Naive thymus-derived CD4-positive, alpha-beta T cell (primary cell): ENCODE measurements at regions not wholly inside any gene's neighbourhood (a gene's known extent, or its start where the extent isn't known, plus 50 kb on each side); places are given as distances from the start of the nearest gene placed in this dataset.

Experiments used
- ATAC-seq: fragments of 150-1000 bp; cut with Tn5 transposase; 2 replicates; pipeline ENCODE4 v1.10.0; 2021; ENCODE audit warnings: mild to moderate bottlenecking, moderate library complexity
- CTCF ChIA-PET: fragments of 350-600 bp; sonication (Branson Sonifier 250); formaldehyde crosslinking; loops from one replicate; lab custom pipeline; 2021; ENCODE audit warnings: antibody characterized with exemption; lab: Charles Lee
- POLR2A ChIA-PET: fragments of 350-600 bp; sonication (Branson Sonifier 250); formaldehyde crosslinking; loops from one replicate; lab custom pipeline; 2021; ENCODE audit warnings: antibody characterized with exemption, inconsistent platforms; lab: Charles Lee
- DNase-seq, 9 donors: peaks; one replicate each; pipeline versions ENCODE4 v3.0.0 to v3.0.0-alpha.2; 2020 to 2022; ENCODE audit warnings: mixed read lengths in 1 of 9
- H3K27ac ChIP-seq: one replicate; pipeline ENCODE4 v1.7.0; 2013; ENCODE audit warnings: mild to moderate bottlenecking, low read depth, low read length, moderate library complexity
- H3K27me3 ChIP-seq, 2 donors: one replicate each; pipeline ENCODE4 v1.7.0; 2013; ENCODE audit warnings: low read length in 2 of 2, mild to moderate bottlenecking in 2 of 2, moderate library complexity in 2 of 2; ENCODE audit not compliant: control insufficient read depth in 2 of 2, insufficient read depth in 2 of 2
- H3K36me3 ChIP-seq, 3 experiments: 1 replicate in 2 of 3; 2 replicates in 1 of 3; pipeline ENCODE4 v1.7.0; 2013; ENCODE audit warnings: low read length in 3 of 3, mild to moderate bottlenecking in 3 of 3, moderate library complexity in 1 of 3; ENCODE audit not compliant: insufficient read depth in 3 of 3, control insufficient read depth in 2 of 3
- H3K4me1 ChIP-seq, 2 donors: one replicate each; pipeline ENCODE4 v1.7.0; 2013; ENCODE audit warnings: low read length in 2 of 2, mild to moderate bottlenecking in 2 of 2, moderate library complexity in 1 of 2; ENCODE audit not compliant: control insufficient read depth in 2 of 2, insufficient read depth in 2 of 2
- H3K4me3 ChIP-seq: 2 replicates; pipeline ENCODE4 v1.7.0; 2013; ENCODE audit warnings: mild to moderate bottlenecking, low read length
- H3K9me3 ChIP-seq, 3 experiments: 1 replicate in 2 of 3; 2 replicates in 1 of 3; pipeline ENCODE4 v1.7.0; 2013; ENCODE audit warnings: low read length in 3 of 3; ENCODE audit not compliant: control insufficient read depth in 2 of 3
- H3K27ac Mint-ChIP-seq, 9 donors: one replicate each; pipeline ENCODE4 v1.8.0; 2020 to 2022; ENCODE audit warnings: mixed read lengths in 9 of 9, mild to moderate bottlenecking in 8 of 9, moderate library complexity in 5 of 9, inconsistent platforms in 2 of 9
- H3K27me3 Mint-ChIP-seq, 5 donors: one replicate each; pipeline ENCODE4 v1.8.0; 2021 to 2022; ENCODE audit warnings: mixed read lengths in 5 of 5, mild to moderate bottlenecking in 1 of 5
- H3K36me3 Mint-ChIP-seq, 5 donors: one replicate each; pipeline ENCODE4 v1.8.0; 2020 to 2022; ENCODE audit warnings: mixed read lengths in 5 of 5, mild to moderate bottlenecking in 3 of 5, inconsistent platforms in 1 of 5
- H3K4me1 Mint-ChIP-seq, 7 donors: one replicate each; pipeline ENCODE4 v1.8.0; 2020 to 2022; ENCODE audit warnings: mixed read lengths in 7 of 7, mild to moderate bottlenecking in 3 of 7, inconsistent platforms in 1 of 7
- H3K4me3 Mint-ChIP-seq, 10 donors: one replicate each; pipeline ENCODE4 v1.8.0; 2020 to 2022; ENCODE audit warnings: mild to moderate bottlenecking in 10 of 10, mixed read lengths in 10 of 10, moderate library complexity in 6 of 10, inconsistent platforms in 2 of 10
- H3K9me3 Mint-ChIP-seq, 11 donors: one replicate each; pipeline ENCODE4 v1.8.0; 2020 to 2022; ENCODE audit warnings: mixed read lengths in 11 of 11, mild to moderate bottlenecking in 4 of 11, inconsistent platforms in 1 of 11, moderate library complexity in 1 of 11
- intact Hi-C, 2 donors: fragments of 100-400 bp; cut with micrococcal nuclease; formaldehyde crosslinking; loops; one replicate each; pipeline ENCODE4 v1.15.1; 2023

- no peaks in the 10 kb centered on the region for H3K4me1 ChIP-seq
- ATAC-seq, result no peak
- Mint-ChIP-seq H3K9me3 (peaks cover 2 to 50% (median 15%) of the 10 kb centered on the region in 11 donors), H3K27me3 (no peaks in the 10 kb centered on the region), H3K4me3 (no peak overlapping the region), H3K27ac (no peak overlapping the region), H3K36me3 (no peaks in the 10 kb centered on the region), H3K4me1 (no peaks in the 10 kb centered on the region)
- POLR2A ChIA-PET, result no interaction called here
- H3K27ac ChIP-seq, result no peak overlapping the region
- intact Hi-C loops, result no loop called here
- CTCF ChIA-PET, result no interaction called here
- DNase-seq, result no peak
- no peaks in the 10 kb centered on the region for H3K9me3 ChIP-seq
- no peak overlapping the region for H3K4me3 ChIP-seq
- H3K36me3 ChIP-seq, result no peaks in the 10 kb centered on the region
- no peaks in the 10 kb centered on the region for H3K27me3 ChIP-seq
Measured at GRCh38 chr7:68421712-68422111, 1176.6 kb upstream of the AUTS2 start.

DNA sequence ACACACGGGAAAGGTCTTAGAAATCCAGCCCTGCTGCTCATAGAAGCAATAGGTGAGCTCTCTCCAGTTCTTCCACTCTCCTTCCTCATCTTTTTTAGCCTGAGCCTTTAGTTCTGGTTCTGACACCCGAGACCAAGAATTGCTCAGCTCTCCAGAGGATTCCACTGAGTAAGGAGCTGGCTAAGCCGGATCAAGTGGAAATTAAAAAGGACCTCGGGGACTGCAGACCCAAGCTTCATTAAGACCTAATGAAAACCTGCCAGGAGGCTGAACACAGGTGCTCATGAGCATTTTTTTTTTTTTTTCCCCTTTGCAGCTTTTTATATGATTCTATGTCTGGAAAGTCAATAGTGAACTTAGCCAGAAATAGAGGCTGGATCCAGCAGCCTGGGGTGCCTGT is 1176.0 kb upstream of the AUTS2 start:
- Histone ChIP-seq H3K4me3 (no peak overlapping the region), H3K36me3 (no peaks in the 10 kb centered on the region), H3K9me3 (no peaks in the 10 kb centered on the region), H3K4me1 (no peaks in the 10 kb centered on the region), H3K27ac (no peak overlapping the region), H3K27me3 (no peaks in the 10 kb centered on the region)
- Mint-ChIP-seq H3K4me1 (no peaks in the 10 kb centered on the region), H3K4me3 (no peak overlapping the region), H3K27ac (no peak overlapping the region), H3K27me3 (no peaks in the 10 kb centered on the region), H3K36me3 (peaks cover 0 to 2% (median 0%) of the 10 kb centered on the region in 5 donors), H3K9me3 (peaks cover 2 to 54% (median 18%) of the 10 kb centered on the region in 11 donors)
- no peak for ATAC-seq
- CTCF ChIA-PET, result no interaction called here
- POLR2A ChIA-PET, result no interaction called here
- intact Hi-C loops, result no loop called here
- DNase-seq, result no peak

- no peak for ATAC-seq
- H3K27me3 Mint-ChIP-seq, result no peaks in the 10 kb centered on the region
Measured at GRCh38 chr7:68423356-68423755, 1174.9 kb upstream of the AUTS2 start.

DNA sequence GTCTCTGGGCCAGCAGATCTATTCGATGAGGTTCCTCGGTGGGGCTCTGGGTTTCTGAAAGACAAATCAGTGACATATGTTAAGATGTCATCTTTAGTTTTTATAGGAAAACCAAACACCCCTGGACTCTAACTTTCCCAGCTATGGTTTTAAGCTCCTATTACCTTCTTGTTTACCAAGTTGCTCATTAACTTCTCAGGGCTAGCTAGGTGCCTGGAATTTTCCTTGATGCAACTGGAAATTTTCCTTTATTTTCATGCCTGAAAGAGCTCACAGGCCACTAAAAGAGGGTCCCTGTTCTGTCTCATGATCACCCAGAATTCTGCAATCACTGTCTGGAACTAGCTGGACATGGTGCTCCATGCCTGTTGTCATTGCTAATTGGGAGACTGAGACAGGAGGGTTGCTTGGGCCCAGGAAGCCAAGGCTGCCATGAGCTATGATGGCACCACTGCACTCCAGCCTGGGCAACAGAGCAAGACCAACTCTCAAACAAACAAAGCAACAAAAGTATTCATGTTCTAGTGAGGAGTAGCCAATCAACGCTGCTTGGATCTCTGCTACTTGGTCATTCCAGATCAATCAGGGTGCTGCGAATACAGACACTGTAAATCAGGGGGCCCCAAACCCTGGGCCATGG is 1173.5 kb upstream of the AUTS2 start:
- intact Hi-C loops, result no loop called here
- no peaks in the 10 kb centered on the region for H3K4me1 Mint-ChIP-seq
- H3K4me3 Mint-ChIP-seq, result no peak overlapping the region
- POLR2A ChIA-PET, result no interaction called here
- no peaks in the 10 kb centered on the region for H3K27me3 Mint-ChIP-seq
- Histone ChIP-seq H3K4me1 (no peaks in the 10 kb centered on the region), H3K9me3 (no peaks in the 10 kb centered on the region), H3K27me3 (no peaks in the 10 kb centered on the region), H3K4me3 (no peak overlapping the region), H3K27ac (no peak overlapping the region), H3K36me3 (no peaks in the 10 kb centered on the region)
- H3K9me3 Mint-ChIP-seq, result peaks cover 0 to 61% (median 23%) of the 10 kb centered on the region in 11 donors
- H3K27ac Mint-ChIP-seq, result no peak overlapping the region
- H3K36me3 Mint-ChIP-seq, result peaks cover 0 to 4% (median 0%) of the 10 kb centered on the region in 5 donors
- no peak for ATAC-seq
- CTCF ChIA-PET, result no interaction called here
- DNase-seq, result no peak

More at GRCh38 chr7:68423356-68423755, 1174.9 kb upstream of the AUTS2 start:
- ChIA-PET POLR2A (no interaction called here), CTCF (no interaction called here)
- peaks cover 0 to 4% (median 0%) of the 10 kb centered on the region in 5 donors for H3K36me3 Mint-ChIP-seq
- no peaks in the 10 kb centered on the region for H3K27me3 ChIP-seq
- no peaks in the 10 kb centered on the region for H3K36me3 ChIP-seq
- no peak overlapping the region for H3K27ac ChIP-seq
- intact Hi-C loops, result no loop called here
- no peaks in the 10 kb centered on the region for H3K9me3 ChIP-seq
- H3K4me3 ChIP-seq, result no peak overlapping the region
- H3K27ac Mint-ChIP-seq, result no peak overlapping the region
- peaks cover 0 to 57% (median 21%) of the 10 kb centered on the region in 11 donors for H3K9me3 Mint-ChIP-seq
- no peak overlapping the region for H3K4me3 Mint-ChIP-seq
- DNase-seq, result no peak
- H3K4me1 Mint-ChIP-seq, result no peaks in the 10 kb centered on the region
- no peaks in the 10 kb centered on the region for H3K4me1 ChIP-seq

- Mint-ChIP-seq H3K36me3 (peaks cover 0 to 4% (median 0%) of the 10 kb centered on the region in 5 donors), H3K27ac (no peak overlapping the region), H3K27me3 (no peaks in the 10 kb centered on the region), H3K4me1 (no peaks in the 10 kb centered on the region), H3K9me3 (peaks cover 0 to 61% (median 19%) of the 10 kb centered on the region in 11 donors), H3K4me3 (no peak overlapping the region)
- H3K9me3 ChIP-seq, result no peaks in the 10 kb centered on the region
- no peak overlapping the region for H3K27ac ChIP-seq
- ATAC-seq (no peak), DNase-seq (no peak)
- no peaks in the 10 kb centered on the region for H3K27me3 ChIP-seq
- H3K4me3 ChIP-seq, result no peak overlapping the region
- intact Hi-C loops, result no loop called here
- ChIA-PET POLR2A (no interaction called here), CTCF (no interaction called here)
- no peaks in the 10 kb centered on the region for H3K36me3 ChIP-seq
- no peaks in the 10 kb centered on the region for H3K4me1 ChIP-seq
Measured at GRCh38 chr7:68425377-68425776, 1172.9 kb upstream of the AUTS2 start.

DNA sequence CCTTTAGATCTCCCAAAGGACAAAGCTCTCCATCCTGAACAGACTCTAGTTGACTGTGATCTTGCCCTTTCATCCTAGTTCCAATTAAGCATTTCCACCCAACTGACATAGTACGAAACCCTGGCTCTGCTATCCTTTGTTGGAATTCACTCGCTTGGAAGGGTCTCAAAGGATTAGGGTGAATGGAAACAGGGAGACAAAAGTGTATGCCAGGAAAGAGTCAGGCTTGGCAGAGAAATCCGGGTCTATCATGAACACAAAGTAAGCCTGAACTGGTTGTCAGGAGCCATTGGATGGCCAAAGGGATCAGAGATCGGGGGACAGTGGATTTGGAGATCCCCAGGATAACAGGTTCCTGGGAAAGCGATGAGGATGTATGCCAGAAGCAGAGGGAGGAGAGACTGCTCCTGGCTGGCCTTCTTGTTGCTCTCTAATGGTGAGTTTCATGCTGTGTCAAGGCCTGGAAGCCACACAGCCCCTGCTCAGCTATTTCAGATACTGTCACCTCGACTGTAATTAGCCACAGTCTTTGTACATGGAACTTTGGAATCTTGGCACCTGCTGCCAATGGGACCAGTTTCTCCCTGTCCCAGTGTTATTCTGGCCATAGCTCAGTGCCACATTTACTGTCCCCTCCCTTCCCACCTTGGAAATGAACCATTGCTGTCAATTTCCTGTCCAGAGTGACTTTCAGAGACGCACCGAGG is 1168.7 kb upstream of the AUTS2 start:
- ChIA-PET CTCF (no interaction called here), POLR2A (no interaction called here)
- Histone ChIP-seq H3K4me1 (no peaks in the 10 kb centered on the region), H3K9me3 (no peaks in the 10 kb centered on the region), H3K4me3 (no peak overlapping the region), H3K36me3 (no peaks in the 10 kb centered on the region), H3K27ac (no peak overlapping the region), H3K27me3 (no peaks in the 10 kb centered on the region)
- Mint-ChIP-seq H3K4me1 (no peaks in the 10 kb centered on the region), H3K9me3 (peaks cover 0 to 56% (median 16%) of the 10 kb centered on the region in 11 donors), H3K27me3 (no peaks in the 10 kb centered on the region), H3K27ac (no peak overlapping the region), H3K36me3 (peaks cover 0 to 4% (median 0%) of the 10 kb centered on the region in 5 donors), H3K4me3 (no peak overlapping the region)
- DNase-seq, result no peak
- no peak for ATAC-seq
- intact Hi-C loops, result no loop called here

GRCh38 chr7:68432585-68432984 is 1165.7 kb upstream of the AUTS2 start:
- Histone ChIP-seq H3K27me3 (no peaks in the 10 kb centered on the region), H3K9me3 (no peaks in the 10 kb centered on the region), H3K36me3 (no peaks in the 10 kb centered on the region), H3K4me1 (no peaks in the 10 kb centered on the region), H3K27ac (no peak overlapping the region), H3K4me3 (no peak overlapping the region)
- H3K4me3 Mint-ChIP-seq, result no peak overlapping the region
- CTCF ChIA-PET, result interaction anchor here (0.6 kb wide), 1 partner anchor 99 kb away, joined by 3 read pairs; no protein-coding TSS in a partner anchor
- no peak for ATAC-seq
- peaks cover 8 to 63% (median 11%) of the 10 kb centered on the region in 11 donors for H3K9me3 Mint-ChIP-seq
- DNase-seq, result no peak
- H3K36me3 Mint-ChIP-seq, result peaks cover 0 to 3% (median 0%) of the 10 kb centered on the region in 5 donors
- intact Hi-C loops, result no loop called here
- POLR2A ChIA-PET, result no interaction called here
- no peaks in the 10 kb centered on the region for H3K27me3 Mint-ChIP-seq
- no peak overlapping the region for H3K27ac Mint-ChIP-seq
- no peaks in the 10 kb centered on the region for H3K4me1 Mint-ChIP-seq
